Central memory CD4-positive, alpha-beta T cell (primary cell): ENCODE measurements at regions not wholly inside any gene's neighbourhood (a gene's known extent, or its start where the extent isn't known, plus 50 kb on each side); places are given as distances from the start of the nearest gene placed in this dataset.

Source experiments
- DNase-seq: peaks from one replicate; pipeline ENCODE4 v3.0.0; 2022

GRCh38 chrX:5278908-5279307 is 949.8 kb downstream of the NLGN4X start:
- no peak for DNase-seq

DNA sequence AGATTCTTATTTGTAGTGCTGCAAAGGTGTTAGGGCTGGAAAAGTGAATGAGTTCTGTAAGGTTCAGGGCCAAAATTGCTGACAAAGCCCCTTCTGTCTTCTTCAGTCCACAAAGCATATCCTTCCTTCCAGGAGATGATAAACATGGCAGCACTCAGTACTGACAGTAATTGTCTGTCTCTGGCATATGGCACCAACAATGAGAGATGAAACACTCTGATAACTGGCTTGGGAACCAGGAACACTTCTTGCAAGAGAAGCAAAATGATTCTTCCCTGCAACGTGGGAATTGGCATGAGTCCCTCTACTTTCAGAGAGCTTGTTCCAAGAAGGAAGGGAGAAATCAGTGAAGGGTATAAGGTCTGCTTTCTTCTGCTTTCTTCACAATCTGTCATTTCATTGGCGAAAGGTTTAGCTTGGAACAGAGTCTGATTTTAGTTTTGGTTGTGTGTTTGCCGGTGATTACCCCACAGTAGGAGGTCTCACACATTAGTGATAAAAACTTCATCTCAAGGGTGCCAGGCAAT is 963.3 kb downstream of the NLGN4X start:
- DNase-seq = no peak

DNA sequence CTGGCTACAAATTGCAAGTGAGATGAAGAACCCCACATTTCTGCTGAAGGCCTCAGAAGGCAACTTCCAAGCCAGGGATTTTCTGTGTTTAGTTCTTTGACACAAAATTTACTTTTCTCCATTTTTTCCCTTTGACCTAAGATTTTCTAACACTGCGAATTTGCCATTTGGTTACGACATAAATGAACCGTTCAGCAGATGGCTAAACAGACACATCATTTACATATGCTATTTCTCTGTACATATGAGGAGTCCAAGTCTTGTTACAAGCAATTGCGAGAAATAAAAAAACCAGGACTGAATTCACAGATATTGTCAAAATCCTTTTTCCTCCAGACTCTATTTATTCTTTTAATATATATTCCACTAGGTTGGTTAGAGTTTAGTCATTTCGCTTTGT is 978.6 kb downstream of the NLGN4X start:
- DNase-seq = no peak

DNA sequence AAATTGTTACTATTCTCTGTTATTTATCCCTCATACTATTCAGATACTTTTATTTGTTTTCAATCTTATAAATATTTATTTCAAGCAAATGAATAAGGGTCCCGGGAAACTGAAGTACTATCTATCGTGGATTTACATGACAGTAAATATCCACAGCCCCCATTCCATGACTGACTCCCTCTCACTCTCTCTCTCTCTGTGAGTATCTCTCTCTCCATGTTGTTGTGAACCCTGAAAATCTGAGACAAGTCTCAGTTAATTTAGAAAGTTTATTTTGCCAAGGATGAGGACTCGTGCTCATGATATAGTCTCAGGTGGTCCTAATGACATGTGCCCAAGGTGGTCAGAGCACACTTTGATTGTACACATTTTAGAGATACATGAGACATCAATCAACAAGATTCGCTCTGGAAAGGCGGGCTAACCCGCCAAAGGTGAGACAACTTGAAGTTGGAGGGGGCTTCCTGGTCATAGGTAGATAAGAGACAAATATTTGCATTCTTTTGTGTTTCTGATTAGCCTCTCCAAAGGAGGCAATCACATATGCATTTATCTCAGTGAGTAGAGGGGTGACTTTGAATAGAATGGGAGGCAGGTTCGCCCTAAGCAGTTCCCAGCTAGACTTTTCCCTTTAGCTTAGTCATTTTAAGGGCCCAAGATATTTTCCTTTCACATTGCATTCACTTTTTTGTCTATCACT is 986.4 kb downstream of the NLGN4X start:
- no peak for DNase-seq

GRCh38 chrX:5236749-5237148 is 991.9 kb downstream of the NLGN4X start:
- DNase-seq = no peak

- no peak for DNase-seq
Observed at GRCh38 chrX:5236096-5236495, 992.6 kb downstream of the NLGN4X start.

GRCh38 chrX:5233830-5234229 is 994.8 kb downstream of the NLGN4X start:
- no peak for DNase-seq

GRCh38 chrX:5220421-5220820 is 1008.2 kb downstream of the NLGN4X start:
- DNase-seq = no peak

GRCh38 chrX:5194806-5195205 is 1033.9 kb downstream of the NLGN4X start:
- DNase-seq = no peak

GRCh38 chrX:5180135-5180741 is 1048.4 kb downstream of the NLGN4X start:
- DNase-seq = no peak

DNA sequence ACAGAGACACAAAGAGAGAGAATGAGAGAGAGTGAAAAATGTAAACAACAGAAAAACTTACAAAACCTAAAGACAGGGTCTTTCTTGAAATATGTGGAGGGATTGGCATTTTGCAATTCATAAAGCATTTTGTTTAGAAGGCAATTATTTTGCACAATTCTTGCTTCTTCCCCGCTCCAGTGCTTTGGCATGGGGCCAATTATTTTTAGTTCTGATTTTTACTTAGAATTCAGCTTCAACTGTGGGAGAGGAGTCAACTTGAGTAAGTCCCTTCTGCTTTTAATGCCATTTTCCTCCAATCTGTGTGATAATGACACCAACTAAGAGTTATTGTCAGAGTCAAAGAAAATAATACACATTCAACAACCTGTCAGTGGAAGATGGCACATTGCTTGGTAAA is 1051.9 kb downstream of the NLGN4X start:
- no peak for DNase-seq

DNA sequence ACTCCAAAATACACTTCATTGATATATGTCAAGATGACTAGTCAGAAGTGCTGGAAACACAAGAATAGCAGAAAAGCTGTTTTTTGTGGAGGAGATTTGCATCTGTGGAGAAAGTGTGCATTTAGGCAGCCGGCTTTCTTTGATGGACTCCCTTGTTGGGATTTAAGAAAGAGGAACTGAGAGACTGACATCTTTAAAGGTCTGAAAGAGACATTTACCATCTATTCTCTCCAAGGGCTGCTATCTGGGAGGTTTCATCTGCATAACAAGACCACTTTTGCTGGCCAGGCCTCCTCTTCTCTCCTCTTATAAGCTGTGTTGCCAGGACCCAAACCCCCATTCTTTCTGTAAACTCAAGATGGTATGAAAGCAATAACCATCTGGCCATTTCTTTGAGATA is 1065.0 kb downstream of the NLGN4X start:
- no peak for DNase-seq

DNA sequence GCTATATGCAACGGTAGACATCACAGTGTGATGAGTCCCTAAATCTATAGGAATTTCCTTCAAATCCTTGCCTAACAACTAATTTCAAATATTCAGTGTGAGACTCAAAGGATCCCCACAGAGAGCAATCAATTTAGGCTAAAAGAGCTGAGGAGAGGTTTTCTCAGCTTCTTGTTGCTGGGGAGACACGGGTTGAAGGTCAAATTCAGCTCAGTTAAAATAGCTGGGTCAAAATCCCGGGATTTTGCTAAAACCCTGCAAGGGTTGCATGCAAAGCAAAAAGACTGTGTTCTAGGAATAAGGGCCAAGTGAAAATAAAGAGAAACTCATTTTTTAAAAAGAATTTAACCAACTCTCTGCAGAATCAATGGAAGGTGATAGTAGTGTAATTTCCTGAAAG is 1073.4 kb downstream of the NLGN4X start:
- DNase-seq = no peak

DNA sequence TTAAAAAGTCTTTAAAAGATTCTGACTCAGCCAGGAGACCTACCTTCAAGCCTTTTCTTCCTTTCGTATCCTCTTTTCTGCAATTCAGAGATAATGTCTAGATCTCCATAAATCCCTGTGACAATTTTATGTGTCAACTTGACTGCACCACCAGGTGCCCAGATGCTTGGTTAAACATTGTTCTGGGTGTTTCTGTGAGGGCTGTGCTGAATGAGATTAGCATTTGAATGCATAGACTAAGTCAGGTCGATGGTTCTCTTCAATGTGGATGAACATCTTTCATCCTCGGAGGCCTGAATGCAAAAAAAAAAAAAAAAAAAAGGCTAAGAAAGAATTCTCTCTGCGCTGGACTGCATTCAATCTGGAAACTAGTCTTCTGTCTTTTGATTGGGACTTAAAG is 1082.7 kb downstream of the NLGN4X start:
- DNase-seq = no peak

- DNase-seq = no peak
Observed at GRCh38 chrX:5142644-5143043, 1086.0 kb downstream of the NLGN4X start.

DNA sequence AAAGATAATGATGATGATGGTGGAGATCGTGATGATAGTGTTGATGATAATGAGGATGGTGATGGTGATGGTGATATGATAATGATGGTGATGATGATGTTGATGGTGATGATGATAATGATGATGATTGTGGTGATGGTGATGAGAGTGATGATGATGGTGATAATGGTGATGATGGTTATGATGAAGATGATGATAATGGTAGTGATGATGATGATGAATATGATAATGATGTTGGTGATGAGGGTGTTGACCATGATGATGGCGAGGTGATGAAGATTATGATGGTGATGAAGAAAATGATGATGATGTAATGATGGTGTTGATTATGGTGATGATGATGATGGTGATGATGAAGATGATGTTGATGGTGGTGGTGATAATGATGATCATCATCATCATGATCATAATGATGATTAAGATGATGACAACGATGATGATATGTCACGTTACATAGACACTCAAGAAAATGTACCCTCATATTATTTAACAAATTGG is 1106.4 kb downstream of the NLGN4X start:
- no peak for DNase-seq

- no peak for DNase-seq
Observed at GRCh38 chrX:5117816-5118215, 1110.9 kb downstream of the NLGN4X start.

- DNase-seq = no peak
Observed at GRCh38 chrX:5113128-5113527, 1115.5 kb downstream of the NLGN4X start.

DNA sequence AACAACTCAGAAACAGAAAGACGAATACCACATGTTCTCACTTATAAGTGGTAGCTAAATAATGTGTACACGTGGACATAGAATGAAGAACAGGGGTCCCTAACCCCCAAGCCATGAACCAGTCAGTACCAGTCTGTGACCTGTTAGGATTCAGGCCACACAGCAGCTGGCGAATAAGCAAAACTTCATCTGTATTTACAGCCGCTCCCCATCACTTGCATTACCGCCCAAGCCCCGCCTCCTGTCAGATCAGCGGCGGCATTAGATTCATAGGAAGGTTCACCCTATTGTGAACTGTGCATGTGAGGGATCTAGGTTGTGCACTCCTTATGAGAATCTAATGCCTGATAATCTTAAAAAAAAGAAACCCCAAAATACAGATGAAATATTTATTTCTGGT is 1128.7 kb downstream of the NLGN4X start:
- DNase-seq = no peak

- no peak for DNase-seq
Observed at GRCh38 chrX:5086388-5086787, 1142.3 kb downstream of the NLGN4X start.

- no peak for DNase-seq
Observed at GRCh38 chrX:5084279-5084678, 1144.4 kb downstream of the NLGN4X start.

DNA sequence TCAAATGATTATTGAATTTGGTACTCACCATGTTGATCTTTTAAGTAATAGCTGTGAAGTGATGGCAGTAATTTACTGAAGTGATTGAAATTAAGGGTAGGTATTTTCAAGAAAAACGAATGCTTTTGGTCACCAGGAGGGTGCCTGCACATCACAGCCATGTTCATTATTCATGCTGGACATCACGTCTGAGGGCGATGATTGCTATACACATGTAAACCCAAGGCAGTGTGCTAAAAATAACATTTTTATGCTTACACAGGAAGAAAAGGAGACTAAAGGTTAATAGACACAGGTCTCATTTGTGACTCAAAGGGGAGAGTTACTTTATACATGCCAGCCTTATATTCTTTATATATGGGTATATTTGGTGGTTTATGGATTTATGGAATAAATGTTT is 1146.0 kb downstream of the NLGN4X start:
- no peak for DNase-seq

GRCh38 chrX:5080791-5081190 is 1147.9 kb downstream of the NLGN4X start:
- DNase-seq = no peak

DNA sequence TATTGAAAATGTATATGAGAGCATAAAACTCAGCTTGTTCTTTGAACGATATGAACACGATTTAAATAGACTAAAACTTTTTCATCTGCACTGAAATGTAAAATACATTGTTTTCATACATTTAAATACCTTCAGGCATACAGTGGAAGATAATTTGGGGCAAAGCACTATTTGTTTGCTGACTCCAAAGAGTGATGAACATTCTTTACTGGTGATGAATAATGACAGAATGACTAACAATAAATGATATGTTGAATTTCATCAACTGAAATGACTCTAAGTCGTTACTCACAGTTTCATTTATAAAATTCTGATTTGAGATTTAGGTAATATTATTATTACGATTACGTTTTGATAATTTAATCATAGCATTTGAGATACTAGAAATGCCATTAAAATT is 1160.1 kb downstream of the NLGN4X start:
- DNase-seq = no peak

DNA sequence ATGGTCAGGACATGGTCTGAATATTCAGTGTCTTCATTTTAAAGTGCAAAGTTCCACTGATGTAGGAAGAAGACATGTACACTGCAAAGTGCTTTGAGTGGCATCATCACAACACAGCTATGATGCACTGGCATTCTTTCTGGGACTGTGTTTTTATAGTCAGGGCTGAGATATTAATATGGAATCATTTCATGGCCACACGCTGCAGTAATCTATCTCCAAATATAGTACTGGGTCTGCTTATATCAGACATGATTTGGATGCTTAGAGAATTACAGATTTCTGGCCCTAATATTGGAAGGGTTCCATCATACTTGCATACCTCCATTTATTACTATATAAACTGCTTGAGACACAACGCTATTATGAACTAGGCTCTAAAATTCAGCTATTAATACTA is 1170.9 kb downstream of the NLGN4X start:
- DNase-seq = no peak
